Right renal cortex interstitium (tissue), 3 donors: ENCODE measurements at regions not wholly inside any gene's neighbourhood (a gene's known extent, or its start where the extent isn't known, plus 50 kb on each side); places are given as distances from the start of the nearest gene placed in this dataset.

Experiments
- DNase-seq, 3 donors: peaks; one replicate each; pipeline ENCODE4 v3.0.0-alpha.2; 2013; ENCODE audit warnings: low read depth in 3 of 3, low spot score in 2 of 3

DNA sequence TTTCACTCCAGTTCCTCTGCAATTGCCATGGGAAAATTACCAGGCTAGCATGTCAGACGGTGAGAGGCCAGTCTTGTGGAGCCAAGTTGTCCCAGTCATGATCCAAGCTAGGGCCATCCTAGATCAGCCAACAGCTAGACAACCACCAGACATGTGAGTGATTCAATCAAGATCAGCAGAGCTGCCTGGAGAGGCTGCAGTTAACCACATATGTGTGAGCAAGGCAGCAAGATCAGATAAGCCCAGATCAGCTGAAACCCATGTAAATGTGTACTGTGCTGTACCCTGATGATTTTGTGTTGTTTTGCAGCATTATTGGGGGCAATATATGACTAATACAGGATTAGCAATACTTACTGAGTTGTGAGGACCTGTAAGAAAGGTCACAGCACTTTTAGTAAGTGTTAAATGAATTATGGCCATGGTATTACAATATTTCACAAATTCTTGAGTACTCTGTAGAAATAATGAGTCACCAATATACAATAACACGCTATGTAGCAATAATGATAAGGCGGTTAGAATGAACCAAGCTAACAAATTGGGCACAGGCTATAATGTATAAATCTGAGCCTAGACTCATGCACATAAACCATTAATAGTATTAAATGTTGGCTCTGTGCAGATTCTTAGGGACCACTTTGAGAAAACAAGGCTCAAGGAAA lies 91.4 kb downstream of the SUDS3 start:
- no peak for DNase-seq

DNA sequence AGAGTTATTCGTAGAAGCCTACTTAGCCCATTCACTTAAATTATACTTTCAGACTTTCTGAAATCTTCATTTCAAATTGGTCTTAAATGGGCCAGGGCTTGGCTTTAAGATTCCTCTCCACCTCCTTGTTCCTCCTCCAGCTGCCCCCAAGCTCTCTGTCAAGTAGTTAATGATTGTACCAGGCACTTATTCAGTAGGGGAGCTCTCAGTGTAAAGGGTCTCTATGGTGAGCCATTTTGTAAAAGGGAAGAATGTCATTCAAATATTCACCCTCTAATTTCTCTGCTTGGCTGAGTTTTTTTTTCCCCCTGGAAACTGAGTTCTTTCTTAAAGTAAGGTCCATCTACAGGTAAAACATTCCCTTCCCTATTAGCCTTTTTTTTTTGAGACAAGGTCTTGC lies 96.6 kb downstream of the SUDS3 start:
- DNase-seq: no peak

DNA sequence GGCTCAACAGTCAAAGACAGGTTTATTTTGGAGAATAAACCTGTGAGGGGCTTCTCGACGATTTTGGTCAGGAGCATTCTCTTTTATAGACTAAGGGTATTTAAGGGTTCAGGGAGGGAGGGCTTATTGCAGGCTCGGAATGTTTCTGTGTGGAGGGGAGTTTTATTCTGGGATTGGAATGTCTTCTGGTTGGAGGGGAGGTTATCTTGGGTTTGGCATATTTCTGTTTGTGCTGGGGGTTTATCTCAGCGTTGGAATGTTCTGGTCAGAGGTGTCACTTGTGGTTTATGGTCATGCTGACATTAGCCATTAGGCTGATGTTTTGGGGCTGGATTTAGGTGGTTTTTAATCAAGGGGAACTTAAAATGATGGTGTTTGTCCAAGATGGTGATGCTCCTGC lies 103.9 kb downstream of the SUDS3 start:
- DNase-seq: no peak

DNA sequence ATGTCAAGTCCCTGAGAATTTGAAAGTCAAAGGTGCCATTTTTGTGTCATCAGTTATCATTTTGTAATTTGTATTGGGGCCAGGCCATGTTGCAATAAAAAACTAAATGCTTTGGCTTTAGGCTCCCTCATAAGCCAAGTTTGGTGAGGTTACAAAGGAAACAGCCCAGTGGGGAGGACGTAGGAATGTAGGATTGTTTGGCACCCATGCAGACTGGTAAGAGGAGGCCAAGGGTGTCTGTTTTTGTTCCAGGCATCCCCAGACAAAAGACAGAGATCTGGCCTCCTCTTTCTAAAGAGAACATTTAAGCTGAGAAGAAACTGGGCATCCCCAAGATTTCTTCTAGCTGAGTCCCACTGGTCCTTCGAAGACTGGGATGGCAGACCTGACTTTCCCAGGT lies 111.7 kb downstream of the SUDS3 start:
- no peak for DNase-seq

DNA sequence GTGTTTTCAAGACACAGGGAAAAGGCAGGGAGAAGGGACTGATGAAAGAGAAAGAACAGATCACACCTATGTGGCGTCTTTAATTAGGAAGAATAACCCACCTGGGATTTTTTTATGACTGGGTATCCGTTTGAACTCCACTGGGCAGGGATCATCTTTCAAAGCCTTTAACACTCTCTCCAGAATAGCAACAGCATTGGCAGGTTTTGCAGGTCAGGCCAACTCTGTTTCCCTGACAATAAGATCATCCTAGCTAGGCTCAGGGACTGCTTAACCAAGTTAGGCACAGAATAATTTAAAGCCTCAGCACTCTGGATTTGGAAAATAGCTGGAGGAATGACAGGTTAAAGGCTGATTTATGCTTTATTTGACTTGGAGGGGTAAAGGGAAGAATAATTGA lies 117.6 kb downstream of the SUDS3 start:
- no peak for DNase-seq

DNA sequence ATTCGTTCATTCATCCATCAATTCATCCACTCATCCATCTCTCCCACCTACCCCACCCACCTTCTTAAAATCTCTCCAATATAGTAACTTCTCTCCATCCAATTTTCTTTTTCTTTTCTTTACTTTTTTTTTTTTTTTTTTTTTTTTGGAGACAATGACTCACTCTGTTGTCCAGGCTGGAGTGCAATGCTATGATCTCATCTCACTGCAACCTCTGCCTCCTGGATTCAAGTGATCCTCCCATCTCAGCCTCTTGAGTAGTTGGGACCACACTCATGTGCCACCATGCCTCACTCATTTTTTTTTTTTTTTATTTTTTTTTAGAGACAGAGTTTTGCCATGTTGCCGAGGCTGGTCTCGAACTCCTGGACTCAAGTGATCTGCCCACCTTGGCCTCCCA lies 118.4 kb downstream of the SUDS3 start:
- no peak for DNase-seq

DNA sequence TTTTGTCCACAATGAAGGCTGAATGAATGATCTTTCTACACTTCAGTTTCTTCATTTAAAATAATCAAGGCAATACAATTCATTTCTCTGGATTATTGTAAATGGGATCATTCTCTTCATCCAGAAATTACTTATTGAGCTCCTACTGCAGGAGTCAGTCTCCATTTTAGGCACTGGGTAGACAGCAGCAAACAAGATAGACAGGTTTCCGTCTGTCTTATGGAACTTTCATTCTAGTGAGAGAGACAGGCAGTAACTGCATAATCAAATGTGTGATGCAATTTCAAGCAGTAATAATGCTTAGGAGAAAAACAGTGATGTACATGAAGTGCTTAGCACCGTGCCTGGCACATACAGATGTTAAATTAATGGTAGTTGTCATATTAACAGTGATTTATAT lies 118.9 kb downstream of the SUDS3 start:
- DNase-seq: no peak

DNA sequence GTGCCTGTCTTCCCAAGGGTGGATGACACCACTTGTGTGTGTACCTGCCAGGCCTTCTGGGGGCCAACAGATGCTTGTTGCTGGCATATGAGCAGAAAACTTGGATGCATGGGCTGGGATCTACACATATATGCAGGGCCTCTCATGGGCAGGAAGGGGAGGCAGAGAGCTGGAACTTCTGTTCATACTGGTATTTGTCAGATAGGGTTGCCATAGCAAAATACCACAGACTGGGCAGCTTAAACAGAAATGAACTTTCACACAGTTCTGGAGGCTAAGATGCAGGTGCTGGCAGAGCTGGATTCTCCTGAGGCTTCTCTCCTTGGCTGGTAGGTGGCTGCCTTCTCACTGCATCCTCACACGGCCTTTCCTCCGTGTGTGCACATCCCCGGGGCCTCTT lies 121.8 kb downstream of the SUDS3 start:
- DNase-seq: peak in 1 of 3 donors; percentile 1

DNA sequence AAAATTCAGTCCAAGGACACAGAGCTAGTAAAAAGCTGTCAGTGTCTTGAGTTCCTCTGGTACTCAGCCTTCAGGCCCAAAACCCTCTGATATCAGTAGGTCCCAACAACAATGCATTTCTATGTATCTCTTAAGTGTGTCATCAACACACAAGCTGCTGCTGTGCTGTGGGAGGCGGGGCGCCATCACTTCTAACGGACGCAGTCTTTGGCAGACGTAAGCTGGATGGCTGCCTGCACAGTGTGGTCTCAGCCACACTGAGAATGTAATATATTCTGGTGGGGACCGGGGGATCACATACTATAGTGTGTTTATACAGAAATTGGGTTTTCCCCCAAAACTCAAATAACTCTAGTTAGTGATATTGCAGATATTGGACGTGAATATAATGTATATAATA lies 123.9 kb downstream of the SUDS3 start:
- no peak for DNase-seq

DNA sequence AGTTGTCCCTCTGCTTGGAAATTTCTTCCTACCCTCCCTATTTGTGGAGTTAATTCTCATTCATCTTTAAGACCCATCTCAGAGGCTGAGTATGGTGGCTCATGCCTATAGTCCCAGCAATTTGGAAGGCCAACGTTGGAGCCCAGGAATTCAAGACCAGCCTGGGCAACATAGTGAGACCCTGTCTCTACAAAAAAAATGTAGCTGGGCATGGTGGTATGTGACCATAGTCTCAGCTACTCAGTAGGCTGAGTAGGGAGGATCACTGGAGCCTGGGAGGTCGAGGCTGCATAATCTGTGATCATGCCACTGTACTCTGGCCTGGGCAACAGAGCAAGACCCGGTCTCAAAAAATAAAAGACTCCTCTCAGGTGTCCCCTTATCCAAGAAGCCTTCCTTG lies 125.1 kb downstream of the SUDS3 start:
- no peak for DNase-seq

DNA sequence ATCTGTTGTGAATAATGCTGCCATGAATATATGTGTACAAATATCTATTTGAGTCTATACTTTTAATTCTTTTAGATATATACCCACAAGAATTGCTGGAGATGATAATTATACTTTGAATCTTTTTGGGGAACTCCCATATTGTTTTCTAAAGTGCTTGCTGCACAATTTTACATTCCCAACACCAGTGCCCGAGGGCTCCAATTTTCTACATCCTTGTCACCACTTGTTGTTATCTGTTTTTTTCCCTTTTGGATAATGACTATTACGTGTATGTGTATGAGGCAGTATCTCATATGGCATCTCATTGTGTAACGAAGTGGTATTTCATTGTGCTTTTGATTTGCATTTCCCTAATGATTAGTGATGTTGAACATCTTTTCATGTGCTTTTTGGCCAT lies 127.1 kb downstream of the SUDS3 start:
- no peak for DNase-seq

DNA sequence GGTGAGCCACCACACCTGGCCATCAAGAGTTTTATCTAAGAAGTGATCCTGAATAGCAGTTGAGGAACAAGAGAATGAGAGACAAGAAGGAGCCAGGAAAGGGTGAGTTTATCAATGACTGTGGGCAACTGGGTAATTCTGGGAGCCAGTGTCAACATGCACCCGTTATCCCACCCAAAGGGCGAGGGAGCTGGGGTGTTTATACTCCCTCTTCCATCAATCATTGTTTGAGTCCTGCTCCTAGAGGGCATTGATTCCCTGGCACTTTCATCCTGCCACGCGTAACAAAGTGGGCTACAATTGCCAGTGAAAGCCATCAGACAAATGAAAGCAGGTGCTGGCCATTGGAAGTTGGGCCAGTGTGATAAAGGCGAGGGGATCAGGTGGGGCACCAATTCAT lies 136.3 kb downstream of the SUDS3 start:
- DNase-seq: no peak

DNA sequence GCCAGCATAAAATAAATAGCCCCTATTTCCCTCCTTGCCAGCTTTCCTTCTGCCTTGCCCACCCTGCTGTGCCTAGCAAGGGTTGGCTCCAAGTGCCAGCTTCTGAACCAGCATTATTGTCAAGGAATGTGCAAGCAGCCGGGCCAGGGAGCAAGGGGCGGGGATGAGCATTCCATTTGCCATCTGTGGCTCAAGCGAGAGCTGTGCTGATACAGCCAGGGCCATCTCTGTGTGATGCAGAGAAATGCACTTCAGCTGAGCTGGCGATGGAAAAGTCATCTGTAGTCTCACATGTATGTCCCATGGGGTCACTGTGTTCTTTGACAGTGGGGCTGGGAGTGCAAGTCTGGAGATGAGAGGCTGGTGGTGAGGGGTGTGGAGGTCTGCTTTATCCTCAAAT lies 137.3 kb downstream of the SUDS3 start:
- DNase-seq: no peak

DNA sequence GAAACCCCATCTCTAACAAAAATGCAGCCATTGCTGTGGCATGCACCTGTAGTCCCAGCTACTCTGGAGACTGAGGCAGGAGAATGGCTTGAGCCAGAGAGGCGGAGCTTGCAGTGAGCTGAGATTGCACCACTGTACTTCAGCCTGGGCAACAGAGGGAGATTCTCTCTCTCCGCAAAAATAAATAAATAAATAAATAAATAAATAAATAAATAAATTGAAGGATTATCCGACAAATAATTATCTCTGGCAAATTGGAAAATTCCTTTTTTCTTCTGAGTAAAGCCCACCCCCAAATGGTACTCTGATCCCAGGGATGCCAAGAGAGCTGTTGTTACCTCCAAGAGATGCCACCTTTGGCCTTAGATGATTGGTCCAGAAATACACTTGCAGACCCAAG lies 137.9 kb downstream of the SUDS3 start:
- DNase-seq: no peak

DNA sequence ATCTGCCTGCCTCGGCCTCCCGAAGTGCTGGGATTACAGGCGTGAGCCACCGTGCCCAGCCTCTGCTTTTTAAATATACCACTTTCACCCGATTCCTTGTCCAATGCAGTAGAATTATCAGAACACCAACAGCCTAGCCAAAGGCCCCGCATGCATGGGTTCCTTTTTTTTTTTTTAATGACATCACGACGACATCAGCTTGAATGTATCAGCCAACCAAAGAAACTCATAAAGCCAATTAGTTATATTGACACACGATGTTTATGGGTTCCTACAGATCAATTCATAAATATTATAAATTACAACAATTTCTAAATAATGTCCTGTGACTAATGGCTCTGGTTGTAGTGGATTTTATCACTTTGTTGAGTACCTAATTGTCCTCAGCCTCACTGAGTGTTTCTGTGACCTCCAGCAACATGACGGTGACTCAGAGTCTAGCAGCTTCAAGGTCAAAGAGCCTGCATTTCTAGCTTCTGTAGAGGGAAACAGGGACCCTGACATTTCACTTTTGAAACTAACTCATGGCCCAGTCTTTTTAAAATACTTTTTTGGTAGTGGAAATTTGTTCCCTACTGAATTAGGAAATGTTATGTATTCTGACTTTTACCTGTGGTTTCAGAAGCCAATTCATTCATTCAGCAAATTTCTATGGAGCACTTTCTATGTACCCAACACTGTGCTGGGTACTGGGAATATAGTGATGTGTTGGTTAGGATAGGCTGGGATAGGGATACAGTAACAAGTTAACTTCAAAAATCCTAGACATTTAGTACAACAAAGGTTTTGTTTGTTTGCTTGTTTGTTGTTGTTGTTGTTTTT lies 144.1 kb downstream of the SUDS3 start:
- no peak for DNase-seq

DNA sequence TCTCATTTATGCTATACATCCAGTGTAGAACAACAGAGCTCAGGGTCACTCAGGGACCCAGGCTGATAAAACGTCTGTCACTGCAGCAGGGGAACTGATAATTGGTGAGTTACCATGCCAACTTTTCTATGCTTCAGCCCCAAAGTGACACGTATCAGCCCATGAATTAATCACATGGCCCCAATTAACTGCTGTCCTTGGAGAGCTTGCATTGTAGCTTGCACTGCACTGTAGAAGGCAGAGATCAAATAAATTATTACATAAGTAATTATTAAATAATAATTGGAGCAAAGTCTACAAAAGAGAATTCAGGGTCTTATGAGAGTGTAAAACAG lies 144.6 kb downstream of the SUDS3 start:
- no peak for DNase-seq

DNA sequence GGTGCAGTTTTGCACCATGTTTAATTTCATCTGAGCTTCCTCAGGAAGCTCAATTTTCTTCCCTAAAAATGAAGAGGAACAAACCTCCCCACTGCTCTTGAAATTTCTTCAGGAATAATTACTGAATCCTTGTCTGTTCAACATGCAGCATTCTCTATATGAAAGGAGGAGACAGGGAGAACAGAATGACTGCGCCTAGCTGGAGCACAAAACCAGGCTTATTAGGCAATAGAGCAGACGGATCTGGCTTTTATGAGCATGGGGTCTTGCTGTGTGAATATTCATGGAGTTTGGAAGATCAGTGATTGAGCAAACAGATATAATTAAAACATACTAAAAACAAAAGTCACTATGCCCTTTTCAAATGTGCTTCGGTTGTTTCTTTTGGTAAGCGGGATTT lies 148.1 kb downstream of the SUDS3 start:
- no peak for DNase-seq

DNA sequence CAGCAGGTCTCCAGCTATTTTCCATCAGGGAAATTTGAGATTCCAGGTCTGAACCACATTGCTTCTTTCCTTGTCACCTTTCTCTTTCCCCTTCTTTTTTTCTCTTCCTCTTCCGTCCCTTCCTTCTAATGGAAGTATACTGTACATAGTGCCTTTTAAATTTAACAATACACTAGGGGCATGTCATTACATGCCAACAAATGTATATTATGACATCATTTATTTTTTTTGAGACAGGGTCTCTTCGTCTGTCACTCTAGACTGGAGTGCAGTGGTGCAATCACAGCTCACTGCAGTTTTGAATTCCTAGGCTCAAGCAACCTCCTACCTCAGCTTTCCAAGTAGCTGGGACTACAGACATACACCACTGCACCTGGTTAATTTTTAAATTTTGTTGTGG lies 148.9 kb downstream of the SUDS3 start:
- no peak for DNase-seq

DNA sequence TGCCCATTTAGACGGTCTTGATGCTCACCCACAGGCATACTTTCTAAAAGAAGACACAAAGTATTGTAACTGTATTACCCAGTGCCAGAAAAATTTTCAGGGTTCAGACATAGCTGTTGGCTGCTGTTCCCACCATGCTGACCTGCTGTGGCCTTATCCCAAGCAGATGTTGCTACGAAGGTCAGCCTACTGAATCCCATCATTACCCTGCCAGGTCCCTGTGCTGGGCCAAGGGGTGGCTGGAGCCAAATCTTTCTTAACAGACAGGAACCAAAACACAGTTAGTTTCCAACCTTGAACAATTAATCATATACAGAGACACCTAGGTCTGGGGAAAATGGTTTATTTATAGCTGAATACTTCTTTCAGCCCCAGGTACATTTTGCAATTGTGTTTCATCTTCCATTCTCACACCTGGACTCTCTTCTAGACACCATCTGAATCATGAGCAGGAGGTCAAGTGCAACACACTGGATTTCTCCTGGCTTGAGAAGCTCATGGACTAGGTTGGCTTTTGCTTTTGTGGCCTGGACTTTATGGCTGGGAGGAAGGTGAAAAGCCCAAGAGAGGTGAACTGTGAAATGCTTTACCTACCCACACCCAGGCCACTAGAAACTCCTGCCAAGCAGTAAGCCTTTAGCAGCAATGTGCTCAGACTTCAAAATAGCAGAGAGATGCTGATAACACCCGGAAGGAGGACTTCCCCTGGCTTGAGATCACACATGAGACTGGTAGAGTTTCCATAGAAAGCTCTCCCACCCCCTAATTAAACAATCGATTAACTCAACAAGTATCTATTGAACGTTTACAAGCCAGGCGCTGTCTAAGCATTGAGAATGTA lies 150.1 kb downstream of the SUDS3 start:
- DNase-seq: no peak

DNA sequence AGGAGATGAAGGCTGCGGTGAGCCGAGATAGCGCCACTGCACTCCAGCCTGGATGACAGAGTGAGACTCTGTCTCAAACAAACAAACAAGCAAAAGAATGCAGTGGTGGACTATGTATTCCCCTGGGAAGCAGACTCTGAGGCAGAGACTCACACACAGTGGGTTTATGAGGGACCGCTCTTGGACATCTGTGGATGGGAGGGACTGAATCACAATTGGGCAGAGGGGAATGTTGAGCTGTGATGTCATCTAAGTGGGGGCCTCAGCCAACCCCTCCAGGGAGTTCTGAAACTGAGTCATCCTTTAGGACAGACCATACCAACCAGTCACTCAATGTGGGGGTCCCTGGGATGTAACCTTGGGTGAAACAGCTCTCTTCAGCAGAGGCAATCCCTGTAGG lies 151.0 kb downstream of the SUDS3 start:
- no peak for DNase-seq

DNA sequence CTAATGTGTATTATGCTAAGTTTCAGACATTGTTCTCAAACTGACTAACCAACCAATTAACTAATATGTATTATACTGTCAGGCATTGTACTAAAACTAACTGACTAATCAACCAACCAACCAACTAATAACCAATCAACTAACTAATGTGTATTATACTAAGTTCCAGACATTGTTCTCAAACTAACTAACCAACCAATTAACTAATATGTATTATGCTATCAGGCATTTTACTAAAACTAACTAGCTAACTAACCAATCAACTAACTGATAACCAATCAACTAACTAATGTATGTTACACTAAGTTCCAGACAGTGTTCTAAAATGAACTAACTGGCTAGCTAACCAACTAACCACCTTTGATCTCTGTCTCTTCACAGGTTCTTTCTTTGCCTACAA lies 152.3 kb downstream of the SUDS3 start:
- DNase-seq: no peak

DNA sequence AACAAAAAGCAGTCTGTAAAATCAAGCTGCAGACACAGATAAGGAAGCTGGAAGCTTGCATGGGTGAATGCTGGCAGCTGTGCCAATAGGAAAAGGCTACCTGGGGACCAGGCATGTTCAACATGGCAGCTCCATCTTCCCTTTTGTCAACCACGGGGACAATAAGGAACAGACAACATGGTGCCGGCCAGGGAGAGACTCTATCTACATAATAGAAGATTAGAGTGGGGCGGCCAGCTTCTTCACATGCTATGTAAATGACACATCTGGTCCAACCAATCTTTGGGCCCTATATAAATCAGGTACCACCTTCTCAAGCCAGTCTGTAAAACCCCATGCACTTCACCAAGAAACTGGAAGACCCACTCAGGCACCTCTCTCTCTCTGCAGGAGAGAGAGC lies 157.6 kb downstream of the SUDS3 start:
- DNase-seq: no peak
